ENCODE measurements at regions not wholly inside any gene's neighbourhood (a gene's known extent, or its start where the extent isn't known, plus 50 kb on each side); places are given as distances from the start of the nearest gene placed in this dataset.

DNA sequence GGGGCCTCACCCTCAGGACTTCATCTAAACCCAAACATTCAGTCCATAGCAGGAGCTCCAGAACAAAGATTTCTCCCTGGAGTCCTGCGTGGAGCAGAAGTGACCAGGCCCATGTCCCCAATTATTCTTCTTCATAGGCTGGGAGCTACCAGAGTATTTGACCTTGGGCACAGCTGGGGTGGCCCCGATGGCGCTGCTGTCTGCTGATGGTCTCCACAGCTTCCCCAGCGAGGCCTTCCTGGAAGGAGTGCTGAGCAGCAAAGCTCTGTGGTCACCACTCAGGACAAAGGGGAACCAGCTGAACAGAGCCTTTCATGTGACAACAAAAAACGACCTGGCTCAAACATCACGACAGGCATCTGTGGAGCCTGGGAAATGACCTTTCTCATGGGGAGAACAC, 62.7 kb upstream of the ARGLU1 start:
- TF ChIP-seq, protein P1, sequence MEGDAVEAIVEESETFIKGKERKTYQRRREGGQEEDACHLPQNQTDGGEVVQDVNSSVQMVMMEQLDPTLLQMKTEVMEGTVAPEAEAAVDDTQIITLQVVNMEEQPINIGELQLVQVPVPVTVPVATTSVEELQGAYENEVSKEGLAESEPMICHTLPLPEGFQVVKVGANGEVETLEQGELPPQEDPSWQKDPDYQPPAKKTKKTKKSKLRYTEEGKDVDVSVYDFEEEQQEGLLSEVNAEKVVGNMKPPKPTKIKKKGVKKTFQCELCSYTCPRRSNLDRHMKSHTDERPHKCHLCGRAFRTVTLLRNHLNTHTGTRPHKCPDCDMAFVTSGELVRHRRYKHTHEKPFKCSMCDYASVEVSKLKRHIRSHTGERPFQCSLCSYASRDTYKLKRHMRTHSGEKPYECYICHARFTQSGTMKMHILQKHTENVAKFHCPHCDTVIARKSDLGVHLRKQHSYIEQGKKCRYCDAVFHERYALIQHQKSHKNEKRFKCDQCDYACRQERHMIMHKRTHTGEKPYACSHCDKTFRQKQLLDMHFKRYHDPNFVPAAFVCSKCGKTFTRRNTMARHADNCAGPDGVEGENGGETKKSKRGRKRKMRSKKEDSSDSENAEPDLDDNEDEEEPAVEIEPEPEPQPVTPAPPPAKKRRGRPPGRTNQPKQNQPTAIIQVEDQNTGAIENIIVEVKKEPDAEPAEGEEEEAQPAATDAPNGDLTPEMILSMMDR (IDR thresholded peaks at IDR 0.05; ENCODE audit: insufficient read depth, low read depth, low read length), result no peak
- no peak for TF ChIP-seq EZH2 (IDR thresholded peaks at IDR 0.05; ENCODE audit: insufficient read depth, low read length)

Measured in astrocyte (in vitro differentiated cells and primary cell).